ENCODE measurements at regions not wholly inside any gene's neighbourhood (a gene's known extent, or its start where the extent isn't known, plus 50 kb on each side); places are given as distances from the start of the nearest gene placed in this dataset.

DNA sequence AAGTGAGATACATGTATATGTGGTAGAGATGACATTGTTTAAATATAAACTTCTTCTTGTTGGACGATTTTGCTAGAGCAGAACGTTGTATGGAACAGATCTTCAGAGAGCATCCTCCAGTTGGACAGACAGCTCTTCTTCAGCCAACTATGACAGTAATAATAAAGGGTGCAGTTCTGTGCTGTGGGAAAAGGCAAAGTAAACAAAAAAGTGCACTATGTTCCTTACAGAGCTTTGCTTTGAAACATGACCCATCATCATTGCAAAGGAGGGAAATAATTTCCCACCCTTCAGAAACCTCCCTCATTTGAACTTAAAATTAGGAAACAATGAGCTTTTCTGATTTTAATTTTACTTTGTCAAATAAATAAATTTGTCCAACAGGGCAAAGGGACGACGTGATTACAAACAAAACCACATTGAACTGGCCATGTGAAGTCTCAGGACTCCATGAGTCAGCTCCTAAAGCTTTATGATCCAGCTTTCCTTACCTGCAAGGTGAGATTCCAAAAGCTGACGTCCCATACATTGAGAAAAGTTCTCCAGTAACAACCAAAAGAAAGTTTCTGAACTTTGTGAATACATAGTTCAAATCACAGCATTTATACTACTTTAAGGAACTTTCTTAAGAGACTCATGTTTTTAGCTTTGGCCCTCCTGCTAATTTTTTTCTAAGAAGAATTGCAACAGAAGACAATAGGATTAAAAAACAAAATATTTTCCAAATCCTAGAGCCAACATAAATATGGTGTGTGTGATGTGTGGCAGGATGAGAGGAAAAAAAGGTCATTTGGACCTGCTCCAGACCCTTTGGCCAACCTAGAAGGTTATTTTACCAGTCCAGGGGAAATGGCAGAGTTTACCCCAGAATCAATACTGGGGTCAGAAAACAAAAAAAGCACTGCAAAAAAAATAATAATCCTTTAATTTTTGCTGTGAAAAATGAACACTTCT lies 565.4 kb upstream of the NRP1 start:
- TF ChIP-seq, protein P1, sequence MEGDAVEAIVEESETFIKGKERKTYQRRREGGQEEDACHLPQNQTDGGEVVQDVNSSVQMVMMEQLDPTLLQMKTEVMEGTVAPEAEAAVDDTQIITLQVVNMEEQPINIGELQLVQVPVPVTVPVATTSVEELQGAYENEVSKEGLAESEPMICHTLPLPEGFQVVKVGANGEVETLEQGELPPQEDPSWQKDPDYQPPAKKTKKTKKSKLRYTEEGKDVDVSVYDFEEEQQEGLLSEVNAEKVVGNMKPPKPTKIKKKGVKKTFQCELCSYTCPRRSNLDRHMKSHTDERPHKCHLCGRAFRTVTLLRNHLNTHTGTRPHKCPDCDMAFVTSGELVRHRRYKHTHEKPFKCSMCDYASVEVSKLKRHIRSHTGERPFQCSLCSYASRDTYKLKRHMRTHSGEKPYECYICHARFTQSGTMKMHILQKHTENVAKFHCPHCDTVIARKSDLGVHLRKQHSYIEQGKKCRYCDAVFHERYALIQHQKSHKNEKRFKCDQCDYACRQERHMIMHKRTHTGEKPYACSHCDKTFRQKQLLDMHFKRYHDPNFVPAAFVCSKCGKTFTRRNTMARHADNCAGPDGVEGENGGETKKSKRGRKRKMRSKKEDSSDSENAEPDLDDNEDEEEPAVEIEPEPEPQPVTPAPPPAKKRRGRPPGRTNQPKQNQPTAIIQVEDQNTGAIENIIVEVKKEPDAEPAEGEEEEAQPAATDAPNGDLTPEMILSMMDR (conservative IDR thresholded peaks at IDR 0.05 in 1 of 2, IDR thresholded peaks at IDR 0.05 in 1 of 2; ENCODE audit: low read depth in 1 of 2, low read length in 2 of 2) = no peak
- no peak for TF ChIP-seq EZH2 (IDR thresholded peaks at IDR 0.05; ENCODE audit: low read length, missing control alignments)
